Uterus (tissue), 3 donors: ENCODE measurements at regions not wholly inside any gene's neighbourhood (a gene's known extent, or its start where the extent isn't known, plus 50 kb on each side); places are given as distances from the start of the nearest gene placed in this dataset.

Experiments
- DNase-seq, 2 donors: peaks; one replicate each; pipeline ENCODE4 v3.0.0-alpha.2; 2019 to 2020
- H3K27ac ChIP-seq, 2 donors: fragments of 200-600 bp; sonication (generic); 1 replicate in 1 of 2; 2 replicates in 1 of 2; pipeline ENCODE4 v1.5.1; 2016 to 2018
- H3K27me3 ChIP-seq, 2 donors: fragments of 200-600 bp; sonication (generic); one replicate each; pipeline ENCODE4 v1.5.1; 2018 to 2019; ENCODE audit warnings: control low read depth in 1 of 2
- H3K36me3 ChIP-seq, 2 donors: fragments of 200-600 bp; sonication (generic); one replicate each; pipeline ENCODE4 v1.5.1; 2019; ENCODE audit warnings: control low read depth in 1 of 2
- H3K4me1 ChIP-seq, 2 donors: fragments of 200-600 bp; sonication (generic); one replicate each; pipeline ENCODE4 v1.5.1; 2018 to 2019; ENCODE audit warnings: control low read depth in 1 of 2
- H3K4me3 ChIP-seq, 2 donors: fragments of 200-600 bp; sonication (generic); 1 replicate in 1 of 2; 2 replicates in 1 of 2; pipeline ENCODE4 v1.5.1; 2018 to 2019; ENCODE audit warnings: mild to moderate bottlenecking in 1 of 2
- H3K9me3 ChIP-seq, 2 donors: fragments of 200-600 bp; sonication (generic); one replicate each; pipeline ENCODE4 v1.5.1; 2019; ENCODE audit warnings: control low read depth in 1 of 2
- POLR2A ChIP-seq, 2 donors: fragments of 450-650 bp; IDR thresholded peaks; one replicate each; pipeline ENCODE4 v1.6.1; 2016; ENCODE audit warnings: antibody characterized with exemption in 2 of 2, mild to moderate bottlenecking in 1 of 2, moderate library complexity in 1 of 2
- intact Hi-C: fragments of 100-400 bp; cut with DNase I; formaldehyde crosslinking; loops from one replicate; pipeline ENCODE4 v1.15.1; 2023; ENCODE audit warnings: low total_unique reads
- TF ChIP-seq, protein P1 (sequence below), 4 experiments: fragments of 200-600 bp in 2 of 4; fragments of 450-650 bp in 2 of 4; sonication (generic) in 2 of 4; IDR thresholded peaks; one replicate each; pipeline ENCODE4 v1.5.1; 2016 to 2019; ENCODE audit warnings: antibody characterized with exemption in 4 of 4, mild to moderate bottlenecking in 2 of 4, moderate library complexity in 1 of 4
- donor health status: DM: yes; HTN: yes; CAD: no.

DNA sequence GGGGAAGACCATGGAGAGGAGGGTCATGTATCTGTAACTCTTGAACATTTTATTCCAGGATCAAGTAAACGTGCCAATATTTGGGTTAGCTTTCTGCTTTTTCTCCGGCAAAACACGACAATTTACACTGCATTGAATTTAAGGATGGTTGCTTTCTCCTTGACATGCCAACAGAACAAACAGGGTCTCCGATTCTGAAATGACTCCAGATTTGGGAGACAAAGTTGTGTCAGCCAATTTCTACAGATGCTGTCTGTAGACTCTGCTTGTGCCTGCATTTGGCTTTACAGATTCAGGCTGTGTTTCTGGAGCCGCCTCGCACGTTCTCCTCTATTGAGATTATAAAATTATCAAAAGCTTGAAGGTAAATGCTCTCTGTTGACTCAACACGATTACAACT lies 207.0 kb downstream of the ASMT start:
- Histone ChIP-seq H3K9me3 (no peaks in the 10 kb centered on the region), H3K4me1 (no peaks in the 10 kb centered on the region), H3K27me3 (no peaks in the 10 kb centered on the region), H3K4me3 (no peak overlapping the region), H3K27ac (no peak overlapping the region), H3K36me3 (no peaks in the 10 kb centered on the region)
- TF ChIP-seq, protein P1, sequence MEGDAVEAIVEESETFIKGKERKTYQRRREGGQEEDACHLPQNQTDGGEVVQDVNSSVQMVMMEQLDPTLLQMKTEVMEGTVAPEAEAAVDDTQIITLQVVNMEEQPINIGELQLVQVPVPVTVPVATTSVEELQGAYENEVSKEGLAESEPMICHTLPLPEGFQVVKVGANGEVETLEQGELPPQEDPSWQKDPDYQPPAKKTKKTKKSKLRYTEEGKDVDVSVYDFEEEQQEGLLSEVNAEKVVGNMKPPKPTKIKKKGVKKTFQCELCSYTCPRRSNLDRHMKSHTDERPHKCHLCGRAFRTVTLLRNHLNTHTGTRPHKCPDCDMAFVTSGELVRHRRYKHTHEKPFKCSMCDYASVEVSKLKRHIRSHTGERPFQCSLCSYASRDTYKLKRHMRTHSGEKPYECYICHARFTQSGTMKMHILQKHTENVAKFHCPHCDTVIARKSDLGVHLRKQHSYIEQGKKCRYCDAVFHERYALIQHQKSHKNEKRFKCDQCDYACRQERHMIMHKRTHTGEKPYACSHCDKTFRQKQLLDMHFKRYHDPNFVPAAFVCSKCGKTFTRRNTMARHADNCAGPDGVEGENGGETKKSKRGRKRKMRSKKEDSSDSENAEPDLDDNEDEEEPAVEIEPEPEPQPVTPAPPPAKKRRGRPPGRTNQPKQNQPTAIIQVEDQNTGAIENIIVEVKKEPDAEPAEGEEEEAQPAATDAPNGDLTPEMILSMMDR (IDR thresholded peaks at IDR 0.05): no peak
- TF ChIP-seq POLR2A (IDR thresholded peaks at IDR 0.05): no peak
- intact Hi-C loops: no loop called here
- DNase-seq: no peak

DNA sequence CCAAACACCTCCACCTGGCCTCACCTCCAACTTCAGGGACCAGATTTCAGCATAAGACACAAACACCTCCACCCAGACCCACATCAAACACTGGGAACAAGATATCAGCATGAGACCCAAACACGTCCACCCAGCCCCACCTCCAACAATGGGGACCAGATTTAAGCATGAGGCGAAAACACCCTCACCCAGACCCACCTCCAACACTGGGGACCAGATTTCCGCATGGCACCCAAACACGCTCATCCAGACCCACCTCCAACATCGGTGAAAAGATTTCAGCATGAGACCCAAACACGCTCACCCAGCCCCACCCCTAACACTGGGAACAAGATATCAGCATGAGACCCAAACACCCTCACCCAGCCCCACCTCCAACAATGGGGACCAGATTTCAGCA lies 210.0 kb downstream of the ASMT start:
- intact Hi-C loops: no loop called here
- Histone ChIP-seq H3K36me3 (no peaks in the 10 kb centered on the region), H3K27me3 (no peaks in the 10 kb centered on the region), H3K9me3 (no peaks in the 10 kb centered on the region), H3K4me3 (no peak overlapping the region), H3K27ac (no peak overlapping the region), H3K4me1 (no peaks in the 10 kb centered on the region)
- TF ChIP-seq, protein P1 (IDR thresholded peaks at IDR 0.05): no peak
- TF ChIP-seq POLR2A (IDR thresholded peaks at IDR 0.05): no peak
- DNase-seq: no peak

DNA sequence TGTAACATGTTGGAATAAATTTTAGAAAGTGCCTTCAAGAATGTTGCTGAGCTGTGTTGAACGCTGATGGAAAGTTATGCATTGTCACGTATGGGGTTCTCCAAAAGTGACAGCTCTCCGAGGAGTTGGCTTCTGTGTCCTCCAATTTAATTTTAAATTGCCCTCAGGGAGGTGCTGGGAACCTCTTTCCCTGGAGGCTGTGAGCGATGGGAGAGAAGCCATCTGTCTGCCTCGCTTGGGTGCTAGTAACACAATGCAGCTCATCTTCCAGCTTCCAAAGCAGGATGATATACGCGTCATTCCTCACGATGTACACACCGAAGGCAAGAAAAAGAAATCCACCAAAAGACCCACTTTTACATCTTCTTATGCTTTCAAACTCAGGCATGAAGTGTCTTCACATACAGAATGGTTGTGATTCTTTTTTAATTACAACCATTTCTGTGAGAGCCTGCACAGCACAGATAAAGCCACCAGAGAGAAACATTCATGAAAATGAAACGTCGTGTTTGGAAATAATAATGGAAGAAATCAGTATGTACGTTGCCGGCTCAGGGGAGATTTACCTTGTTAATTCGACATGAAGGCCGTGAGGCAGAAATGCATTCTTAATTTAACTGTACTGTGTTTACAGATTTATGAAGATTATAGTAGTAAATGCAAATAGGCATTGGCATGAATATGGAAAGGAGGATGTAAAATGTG lies 218.9 kb downstream of the ASMT start:
- H3K4me1 ChIP-seq: no peaks in the 10 kb centered on the region

DNA sequence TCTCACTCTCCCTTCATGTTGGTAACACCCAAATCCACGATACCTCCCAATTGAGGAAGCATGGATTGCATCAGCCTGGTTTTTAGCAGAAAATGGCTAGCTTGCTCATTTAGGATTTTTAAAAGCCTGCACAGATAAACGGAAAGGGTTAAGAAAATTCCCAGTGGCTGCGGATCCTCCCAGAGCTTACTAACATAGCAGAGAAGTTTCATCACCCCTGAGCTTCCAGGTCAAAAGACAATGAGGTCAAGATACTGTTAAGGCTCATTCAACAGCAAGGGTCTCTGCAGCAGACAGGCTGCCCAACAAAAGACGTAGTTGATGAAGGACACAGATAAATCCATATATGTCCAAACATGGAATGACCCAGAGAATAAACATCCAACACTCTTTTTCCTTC lies 220.2 kb downstream of the ASMT start:
- H3K9me3 ChIP-seq: no peaks in the 10 kb centered on the region
- H3K4me3 ChIP-seq: no peak overlapping the region
- no peaks in the 10 kb centered on the region for H3K36me3 ChIP-seq
- intact Hi-C loops: no loop called here
- H3K27ac ChIP-seq: no peak overlapping the region
- no peaks in the 10 kb centered on the region for H3K27me3 ChIP-seq
- H3K4me1 ChIP-seq: no peaks in the 10 kb centered on the region
- no peak for TF ChIP-seq POLR2A (IDR thresholded peaks at IDR 0.05)
- TF ChIP-seq, protein P1 (IDR thresholded peaks at IDR 0.05): no peak
- no peak for DNase-seq

More for the DNA sequence above, 218.9 kb downstream of the ASMT start:
- no peak for DNase-seq
- H3K4me3 ChIP-seq: no peak overlapping the region
- H3K27me3 ChIP-seq: no peaks in the 10 kb centered on the region
- H3K9me3 ChIP-seq: no peaks in the 10 kb centered on the region
- TF ChIP-seq POLR2A (IDR thresholded peaks at IDR 0.05): no peak
- TF ChIP-seq, protein P1 (IDR thresholded peaks at IDR 0.05): no peak
- H3K36me3 ChIP-seq: no peaks in the 10 kb centered on the region
- intact Hi-C loops: no loop called here
- no peak overlapping the region for H3K27ac ChIP-seq

DNA sequence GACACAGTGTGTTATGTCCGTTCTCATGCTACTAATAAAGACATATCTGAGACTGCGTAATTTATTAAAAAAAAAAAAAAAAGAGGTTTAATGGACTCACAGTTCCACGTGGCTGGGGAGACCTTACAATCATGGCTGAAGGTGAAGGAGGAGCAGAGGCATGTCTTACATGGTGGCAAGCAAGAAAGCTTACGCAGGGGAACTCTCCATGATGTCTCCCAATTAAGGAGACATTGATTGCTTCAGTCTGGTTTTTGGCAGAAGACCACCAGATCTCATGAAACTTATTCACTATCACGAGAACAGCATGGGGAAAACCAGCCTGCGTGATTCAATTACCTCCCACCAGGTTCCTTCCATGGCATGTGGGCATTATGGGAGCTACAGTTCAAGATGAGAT lies 221.8 kb downstream of the ASMT start:
- no peaks in the 10 kb centered on the region for H3K36me3 ChIP-seq
- no peaks in the 10 kb centered on the region for H3K9me3 ChIP-seq
- H3K27ac ChIP-seq: no peak overlapping the region
- DNase-seq: no peak
- no peaks in the 10 kb centered on the region for H3K27me3 ChIP-seq
- TF ChIP-seq, protein P1 (IDR thresholded peaks at IDR 0.05): no peak
- no peak for TF ChIP-seq POLR2A (IDR thresholded peaks at IDR 0.05)
- intact Hi-C loops: no loop called here
- H3K4me3 ChIP-seq: no peak overlapping the region
- no peaks in the 10 kb centered on the region for H3K4me1 ChIP-seq
